ENCODE measurements at regions not wholly inside any gene's neighbourhood (a gene's known extent, or its start where the extent isn't known, plus 50 kb on each side); places are given as distances from the start of the nearest gene placed in this dataset.

- no peak for DNase-seq (ENCODE audit: low read depth, low spot score)
These were observed 109.0 kb upstream of the KL start for GRCh38 chr13:32907211-32907610.

DNA sequence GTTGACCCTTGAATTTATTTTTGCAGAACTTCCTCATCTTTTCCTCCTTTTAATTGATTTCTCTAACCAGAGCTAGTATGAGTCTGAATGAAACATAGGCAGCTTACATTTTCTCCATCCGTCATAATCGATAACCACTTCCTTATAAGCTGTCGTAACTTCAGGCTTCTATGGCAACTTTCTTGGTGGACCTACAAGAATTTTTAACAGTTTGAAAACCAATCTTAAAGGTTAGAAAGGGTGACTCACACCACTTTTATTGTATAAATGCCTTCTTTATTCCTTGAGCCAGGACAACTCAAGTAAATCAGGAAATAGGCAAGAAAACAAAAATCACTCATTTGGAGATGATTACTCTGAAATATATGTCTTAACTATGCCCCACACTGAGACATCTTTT, 105.7 kb upstream of the KL start:
- no peak for DNase-seq (ENCODE audit: low read depth, low spot score)

GRCh38 chr13:32911506-32911905, 104.7 kb upstream of the KL start:
- peak; percentile 45 for DNase-seq (ENCODE audit: low read depth, low spot score)

- no peak for DNase-seq (ENCODE audit: low read depth, low spot score)
These were observed 101.5 kb upstream of the KL start for GRCh38 chr13:32914686-32915085.

DNA sequence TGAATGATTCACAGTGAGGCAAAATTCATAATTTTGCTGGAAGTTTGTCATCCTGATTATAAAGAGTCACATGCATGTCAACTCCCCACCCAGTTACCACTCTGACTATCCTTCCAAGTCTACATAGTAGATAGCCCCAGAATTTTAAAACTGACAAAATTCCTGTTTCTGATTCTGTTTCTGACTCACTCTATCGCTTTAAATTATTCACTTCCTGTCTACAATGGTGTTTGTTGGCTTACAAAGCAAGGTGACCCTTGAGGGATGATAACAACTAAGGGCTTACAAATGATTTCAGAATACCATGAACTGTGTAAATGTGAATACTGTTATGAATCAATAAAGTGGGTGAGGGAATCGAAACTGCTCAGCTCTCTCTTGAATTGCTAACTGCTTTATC, 98.7 kb upstream of the KL start:
- no peak for DNase-seq (ENCODE audit: low read depth, low spot score)

DNA sequence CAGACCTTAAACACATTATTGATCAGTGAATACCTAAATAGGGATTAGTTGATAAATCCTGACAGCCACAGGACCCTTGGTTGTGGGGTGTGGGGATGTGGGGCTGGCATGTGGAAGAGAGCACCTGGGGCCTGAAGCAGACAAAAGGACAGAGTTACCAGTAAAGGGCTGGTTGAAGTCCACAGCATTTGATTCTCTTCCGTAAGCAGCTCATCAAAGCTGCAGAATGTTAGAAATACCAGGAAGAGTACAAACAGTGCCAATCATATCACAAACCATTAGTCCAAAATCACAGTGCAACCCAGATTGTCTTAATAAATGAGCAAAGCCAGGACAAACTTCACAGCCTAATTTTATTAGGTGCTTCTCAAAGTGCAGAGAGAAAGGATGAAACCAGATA, 92.5 kb upstream of the KL start:
- no peak for DNase-seq (ENCODE audit: low read depth, low spot score)

DNA sequence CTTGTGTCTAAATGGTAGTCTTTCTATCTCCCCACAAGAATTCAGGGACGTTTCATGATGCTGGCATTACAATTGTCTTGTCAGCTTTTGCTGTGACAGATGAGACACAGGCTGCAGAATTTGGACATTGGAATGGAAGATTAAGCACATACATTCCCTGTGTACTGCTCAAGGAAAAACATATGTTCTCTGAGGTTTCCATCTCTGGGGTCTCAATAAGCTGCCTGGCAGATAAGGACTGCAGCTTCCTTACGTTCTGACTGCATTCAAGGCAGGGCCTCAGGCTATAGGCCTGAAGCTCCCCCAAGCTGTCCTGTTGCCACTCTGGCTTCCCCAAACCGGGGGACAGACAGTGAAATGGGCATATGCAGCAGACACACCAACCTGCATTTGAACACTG, 91.3 kb upstream of the KL start:
- DNase-seq (ENCODE audit: low read depth, low spot score): no peak

GRCh38 chr13:32925506-32925905, 90.7 kb upstream of the KL start:
- DNase-seq (ENCODE audit: low read depth, low spot score): no peak

DNA sequence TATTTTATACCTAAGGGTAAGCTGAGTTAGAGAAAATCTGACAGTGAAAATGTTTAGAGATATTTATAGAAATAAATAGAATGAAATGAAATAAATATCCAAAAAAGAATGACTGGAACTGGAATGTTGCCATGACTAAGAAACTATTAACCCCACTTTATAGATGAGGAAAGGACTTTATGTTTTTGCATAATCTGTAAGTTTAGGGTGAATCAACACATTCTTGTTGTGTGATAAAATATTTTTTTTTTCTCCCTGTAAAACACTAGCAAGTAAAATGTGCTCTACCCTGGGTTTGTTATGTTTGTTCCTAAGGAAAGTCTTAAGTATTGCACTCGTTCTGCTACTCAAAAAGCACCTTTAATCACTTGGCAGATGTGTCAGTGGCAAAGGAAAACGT, 83.8 kb upstream of the KL start:
- DNase-seq (ENCODE audit: low read depth, low spot score): no peak

DNA sequence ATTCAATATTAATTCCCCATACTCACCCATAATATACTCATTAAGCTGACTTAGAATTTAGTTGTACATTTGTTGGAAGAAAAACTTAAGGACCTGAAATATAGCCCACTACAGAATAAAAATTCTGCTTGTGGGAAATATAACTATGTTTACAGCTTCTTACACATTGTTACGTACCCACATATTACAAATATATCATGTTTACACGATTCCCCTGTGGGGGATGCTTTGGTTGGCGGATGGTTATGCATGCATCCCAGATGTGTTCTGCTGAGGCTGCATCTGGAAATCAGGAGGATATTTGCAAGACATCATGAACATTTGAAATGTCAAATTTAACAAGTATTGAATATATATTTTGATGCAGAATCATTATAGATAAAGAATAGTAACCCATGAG, 79.5 kb upstream of the KL start:
- no peak for DNase-seq (ENCODE audit: low read depth, low spot score)

- no peak for DNase-seq (ENCODE audit: low read depth, low spot score)
These were observed 77.9 kb upstream of the KL start for GRCh38 chr13:32938314-32938713.

- no peak for DNase-seq (ENCODE audit: low read depth, low spot score)
These were observed 77.3 kb upstream of the KL start for GRCh38 chr13:32938907-32939306.

DNA sequence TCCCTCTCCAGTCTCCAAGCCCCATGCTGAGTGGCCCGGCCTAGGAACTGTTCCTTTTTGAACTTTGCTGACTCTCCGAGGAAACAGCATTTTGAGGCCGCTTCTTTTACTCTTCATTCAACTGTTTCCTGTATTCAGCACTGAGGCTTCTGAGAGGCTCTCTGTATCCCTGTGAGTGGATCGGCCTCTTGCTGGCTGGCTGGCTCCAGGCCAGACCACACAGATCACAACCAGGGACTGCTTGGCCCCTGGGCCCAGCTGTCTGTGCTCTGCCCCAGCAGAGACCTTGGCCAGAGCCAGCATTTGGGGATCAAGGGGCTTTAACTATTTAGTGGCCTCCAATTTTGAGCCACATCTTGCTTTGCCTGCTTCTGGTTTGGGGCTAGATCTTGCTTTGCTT, 75.6 kb upstream of the KL start:
- DNase-seq (ENCODE audit: low read depth, low spot score): no peak

- no peak for DNase-seq (ENCODE audit: low read depth, low spot score)
These were observed 74.9 kb upstream of the KL start for GRCh38 chr13:32941368-32941767.

GRCh38 chr13:32946558-32946957, 69.7 kb upstream of the KL start:
- DNase-seq (ENCODE audit: low read depth, low spot score): no peak

- no peak for DNase-seq (ENCODE audit: low read depth, low spot score)
These were observed 68.6 kb upstream of the KL start for GRCh38 chr13:32947411-32948276.

DNA sequence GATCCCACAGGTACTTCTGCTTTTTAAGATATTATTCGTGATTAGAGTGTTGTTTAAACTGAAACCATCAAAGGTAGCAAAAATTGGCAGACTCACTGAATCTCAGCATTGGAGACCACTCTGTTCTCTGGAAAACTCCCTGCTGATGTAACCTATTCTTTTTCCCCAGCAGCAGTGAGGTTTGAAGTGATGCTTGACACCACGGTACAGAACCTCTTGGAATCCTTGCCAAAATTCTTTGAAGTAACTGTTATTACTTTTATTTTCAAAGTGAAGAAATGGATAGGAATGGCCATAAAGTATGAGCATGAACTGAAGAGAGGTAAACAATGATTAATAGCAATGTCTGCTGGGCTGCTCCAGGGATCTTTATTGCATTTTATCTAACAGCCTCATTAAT, 66.4 kb upstream of the KL start:
- no peak for DNase-seq (ENCODE audit: low read depth, low spot score)

DNA sequence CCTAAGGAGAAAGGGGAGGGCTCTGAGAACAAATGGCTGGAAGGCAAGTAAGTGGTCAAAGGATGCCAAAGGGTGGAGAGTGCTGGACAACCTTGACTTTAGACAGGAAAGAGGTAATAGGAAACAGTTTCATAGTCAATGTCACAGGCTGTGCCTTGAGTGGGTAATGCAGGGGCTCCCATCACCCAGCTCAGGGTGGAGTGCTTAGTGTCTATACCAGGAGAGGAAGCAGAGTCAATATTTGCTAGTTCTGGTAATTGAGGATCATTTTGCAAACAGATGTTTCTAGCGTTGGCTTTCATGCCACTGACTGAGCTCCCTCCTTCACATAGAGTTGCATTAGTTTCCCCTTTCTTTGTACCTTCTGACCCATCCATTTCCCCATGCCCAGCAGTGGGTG, 64.6 kb upstream of the KL start:
- no peak for DNase-seq (ENCODE audit: low read depth, low spot score)

DNA sequence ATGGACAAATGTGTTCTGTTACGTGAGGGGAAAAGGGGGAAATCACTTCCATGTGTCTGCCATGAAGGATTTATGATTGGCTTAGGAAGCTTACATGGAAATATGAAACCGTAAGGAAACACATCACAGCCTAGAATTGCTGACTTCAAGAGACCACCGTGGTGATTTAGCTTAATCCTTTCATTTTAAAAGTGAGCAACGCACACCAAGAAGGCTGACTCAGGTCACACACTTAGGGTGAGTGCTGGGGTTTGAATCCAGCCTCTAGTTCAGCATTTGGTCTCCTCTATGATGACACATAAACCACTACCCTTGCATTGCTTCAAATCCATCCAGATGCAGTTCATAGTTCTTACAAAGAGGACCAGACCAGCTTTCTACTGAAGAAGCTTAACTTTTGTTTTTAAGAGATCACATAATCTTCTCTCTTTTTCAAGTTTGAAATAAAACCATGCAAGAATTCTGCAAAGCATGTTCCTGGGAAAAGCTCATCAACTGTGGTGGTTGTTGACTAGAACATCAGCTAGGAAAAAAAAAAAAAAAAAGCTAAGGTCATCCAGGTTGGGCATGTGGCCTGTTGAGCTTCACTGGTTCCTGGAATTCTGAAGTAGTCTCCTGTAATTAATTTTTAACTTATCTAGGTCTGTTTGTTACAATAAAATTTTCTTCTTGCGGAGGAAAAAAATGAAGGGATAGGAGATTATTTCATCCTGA, 60.2 kb upstream of the KL start:
- DNase-seq (ENCODE audit: low read depth, low spot score): no peak

- DNase-seq (ENCODE audit: low read depth, low spot score): no peak
These were observed 59.7 kb upstream of the KL start for GRCh38 chr13:32956595-32956933.

GRCh38 chr13:32960626-32961025, 55.6 kb upstream of the KL start:
- no peak for DNase-seq (ENCODE audit: low read depth, low spot score)

DNA sequence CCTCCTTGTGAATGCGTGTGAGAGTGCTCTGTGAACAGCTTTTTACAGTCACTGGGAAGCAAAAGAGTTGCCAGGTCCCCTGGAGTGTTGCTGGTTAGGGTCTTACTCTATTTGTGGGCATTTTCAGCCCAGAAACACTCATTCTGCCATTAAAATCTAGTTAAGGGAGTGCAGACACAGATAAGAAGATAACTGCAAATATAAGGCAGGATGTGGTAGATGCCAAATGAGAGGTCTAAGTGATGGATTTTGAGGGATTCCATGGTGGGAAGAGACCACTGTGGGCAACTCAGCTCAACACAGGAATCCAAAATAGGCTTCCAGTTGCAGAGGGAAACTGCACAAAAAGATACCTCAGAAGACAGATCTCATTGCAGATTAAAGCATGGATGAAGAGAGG, 54.5 kb upstream of the KL start:
- DNase-seq (ENCODE audit: low read depth, low spot score): no peak

DNA sequence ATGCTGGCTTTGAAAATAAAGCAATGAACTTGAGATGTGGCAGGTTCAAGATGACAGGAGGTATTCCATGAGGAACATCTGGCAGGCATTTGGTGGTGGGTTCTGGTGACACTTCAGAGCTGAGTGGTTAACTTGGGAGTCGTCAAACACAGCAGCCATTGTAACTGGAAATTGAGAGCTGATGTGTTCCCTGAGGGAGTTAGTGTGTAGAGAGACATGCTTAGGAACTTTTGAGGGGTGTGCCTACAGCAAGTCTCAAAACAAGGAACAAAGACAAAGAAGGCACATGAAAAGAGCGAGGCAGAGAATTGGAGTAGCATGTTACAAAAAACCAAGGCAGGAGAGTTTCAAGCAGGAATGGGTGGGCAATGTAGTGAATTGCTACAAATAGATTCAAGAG, 53.9 kb upstream of the KL start:
- no peak for DNase-seq (ENCODE audit: low read depth, low spot score)

Measured in iPS DF 19.7 (cell line).